Activated CD4-positive, alpha-beta T cell treated with anti-CD3 and anti-CD28 coated beads, Interleukin-2, amount 10 ng/mL, durations not matched to agents 7 days and 5 days (primary cell): ENCODE measurements at regions not wholly inside any gene's neighbourhood (a gene's known extent, or its start where the extent isn't known, plus 50 kb on each side); places are given as distances from the start of the nearest gene placed in this dataset.

Experiments used
- CTCF ChIA-PET: fragments of 350-600 bp; sonication (Branson Sonifier 250); formaldehyde crosslinking; loops from one replicate; lab custom pipeline; 2021; ENCODE audit warnings: antibody characterized with exemption; lab: Charles Lee
- POLR2A ChIA-PET: fragments of 350-600 bp; sonication (Branson Sonifier 250); formaldehyde crosslinking; loops from one replicate; lab custom pipeline; 2021; ENCODE audit warnings: antibody characterized with exemption; lab: Charles Lee
- DNase-seq: peaks from one replicate; pipeline ENCODE4 v3.0.0-alpha.2; 2020
- H3K27ac Mint-ChIP-seq: one replicate; pipeline ENCODE4 v1.8.0; 2021; ENCODE audit warnings: mild to moderate bottlenecking, moderate library complexity, mixed read lengths
- H3K27me3 Mint-ChIP-seq: one replicate; pipeline ENCODE4 v1.8.0; 2021; ENCODE audit warnings: mixed read lengths
- H3K36me3 Mint-ChIP-seq: one replicate; pipeline ENCODE4 v1.8.0; 2021; ENCODE audit warnings: low read depth, mixed read lengths
- H3K4me1 Mint-ChIP-seq: one replicate; pipeline ENCODE4 v1.8.0; 2021; ENCODE audit warnings: mixed read lengths
- H3K4me3 Mint-ChIP-seq: one replicate; pipeline ENCODE4 v1.8.0; 2021; ENCODE audit warnings: mild to moderate bottlenecking, moderate library complexity, mixed read lengths
- H3K9me3 Mint-ChIP-seq: one replicate; pipeline ENCODE4 v1.8.0; 2021; ENCODE audit warnings: mixed read lengths

- ChIA-PET CTCF (no interaction called here), POLR2A (no interaction called here)
- Mint-ChIP-seq H3K27ac (no peak overlapping the region), H3K4me3 (no peak overlapping the region), H3K9me3 (no peaks in the 10 kb centered on the region), H3K36me3 (no peaks in the 10 kb centered on the region), H3K27me3 (no peaks in the 10 kb centered on the region), H3K4me1 (no peaks in the 10 kb centered on the region)
- no peak for DNase-seq
These were observed 240.0 kb downstream of the AACS start for GRCh38 chr12:125305231-125305630.

DNA sequence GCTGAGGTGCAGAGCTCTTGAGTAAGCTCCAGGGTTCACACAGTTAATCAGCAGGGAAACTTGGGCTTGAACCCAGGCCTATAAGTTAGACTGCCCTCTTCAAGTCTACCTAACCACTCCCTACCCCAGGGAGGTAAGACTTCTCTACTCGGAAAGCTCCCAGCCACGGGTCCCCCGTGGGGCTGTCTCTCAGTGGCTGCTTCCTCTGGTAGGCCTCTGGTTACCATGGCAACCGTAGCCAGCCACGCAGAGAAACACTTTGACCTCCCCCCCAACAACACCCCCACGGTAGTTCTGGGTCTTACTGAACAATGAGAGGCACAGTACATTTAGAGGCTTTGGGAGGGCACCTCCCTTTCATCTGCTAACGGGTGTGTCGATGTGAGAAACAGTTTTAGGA lies 245.2 kb downstream of the AACS start:
- Mint-ChIP-seq H3K27me3 (no peaks in the 10 kb centered on the region), H3K27ac (no peak overlapping the region), H3K4me1 (no peaks in the 10 kb centered on the region), H3K9me3 (no peaks in the 10 kb centered on the region), H3K36me3 (no peaks in the 10 kb centered on the region), H3K4me3 (no peak overlapping the region)
- no peak for DNase-seq
- ChIA-PET POLR2A (no interaction called here), CTCF (no interaction called here)

DNA sequence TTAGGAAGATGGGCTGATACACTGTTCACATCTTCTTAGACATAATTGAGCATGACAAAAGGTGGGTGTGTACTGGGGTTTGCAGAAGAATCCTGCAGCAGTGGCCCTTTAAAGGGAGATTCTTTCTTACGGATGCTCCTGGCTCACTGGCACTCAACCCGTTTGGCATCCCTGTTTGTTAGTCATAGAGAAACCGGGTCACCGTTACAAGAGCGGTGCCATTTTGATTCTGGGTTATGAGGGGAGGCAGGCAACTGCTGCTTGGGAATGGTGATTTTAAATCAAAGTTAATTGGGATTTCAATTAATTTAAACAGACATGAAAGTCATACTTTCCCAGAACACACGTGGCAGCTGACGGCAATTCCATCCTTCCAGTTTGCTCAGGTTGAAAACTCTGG lies 245.8 kb downstream of the AACS start:
- ChIA-PET POLR2A (no interaction called here), CTCF (no interaction called here)
- no peak for DNase-seq
- no peak overlapping the region for H3K4me3 Mint-ChIP-seq
- no peak overlapping the region for H3K27ac Mint-ChIP-seq
- no peaks in the 10 kb centered on the region for H3K36me3 Mint-ChIP-seq
- no peaks in the 10 kb centered on the region for H3K4me1 Mint-ChIP-seq
- no peaks in the 10 kb centered on the region for H3K9me3 Mint-ChIP-seq
- H3K27me3 Mint-ChIP-seq, result no peaks in the 10 kb centered on the region

- H3K27ac Mint-ChIP-seq, result no peak overlapping the region
- H3K4me1 Mint-ChIP-seq, result no peaks in the 10 kb centered on the region
- no peak overlapping the region for H3K4me3 Mint-ChIP-seq
- POLR2A ChIA-PET, result no interaction called here
- no peaks in the 10 kb centered on the region for H3K36me3 Mint-ChIP-seq
- no peaks in the 10 kb centered on the region for H3K9me3 Mint-ChIP-seq
- no peaks in the 10 kb centered on the region for H3K27me3 Mint-ChIP-seq
- CTCF ChIA-PET, result no interaction called here
- DNase-seq, result no peak
These were observed 247.2 kb downstream of the AACS start for GRCh38 chr12:125312471-125312870.

DNA sequence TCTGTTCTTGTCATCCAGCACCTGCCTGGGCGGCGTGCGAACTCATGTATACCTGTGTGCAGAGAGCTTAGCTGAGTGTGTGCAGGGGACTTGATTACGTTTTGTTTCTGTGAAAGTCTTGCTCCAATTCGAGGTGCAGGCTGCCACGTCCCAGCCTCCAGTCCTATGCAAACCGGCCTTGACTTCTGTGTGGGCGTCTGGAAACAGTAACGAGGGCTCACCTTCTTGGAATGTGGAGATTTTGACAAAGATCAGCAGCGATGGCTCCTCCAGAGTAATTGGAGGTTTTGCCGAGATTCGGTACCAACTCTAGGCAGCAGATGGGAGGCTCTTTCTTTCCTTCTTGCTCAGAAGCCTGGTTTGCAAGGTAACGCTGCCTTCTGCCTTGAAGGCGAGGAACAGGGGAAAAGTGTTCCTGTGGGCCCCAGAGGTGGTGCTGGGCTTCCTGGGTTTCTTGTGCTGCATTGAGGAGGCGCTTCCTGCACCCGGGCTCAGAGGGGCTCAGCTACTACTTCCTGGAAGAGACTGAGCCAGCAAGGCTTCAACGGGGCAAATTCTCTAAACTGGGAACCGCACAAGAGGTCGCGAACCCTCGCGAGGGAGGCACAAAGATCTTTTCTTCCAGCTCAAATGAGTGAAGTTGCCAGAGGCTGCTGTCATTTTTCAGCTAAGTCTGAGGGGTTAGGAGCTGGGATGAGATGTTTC lies 249.0 kb downstream of the AACS start:
- no peak for DNase-seq
- Mint-ChIP-seq H3K27ac (no peak overlapping the region), H3K9me3 (no peaks in the 10 kb centered on the region), H3K36me3 (no peaks in the 10 kb centered on the region), H3K4me1 (no peaks in the 10 kb centered on the region), H3K27me3 (no peaks in the 10 kb centered on the region), H3K4me3 (no peak overlapping the region)
- ChIA-PET CTCF (no interaction called here), POLR2A (no interaction called here)

DNA sequence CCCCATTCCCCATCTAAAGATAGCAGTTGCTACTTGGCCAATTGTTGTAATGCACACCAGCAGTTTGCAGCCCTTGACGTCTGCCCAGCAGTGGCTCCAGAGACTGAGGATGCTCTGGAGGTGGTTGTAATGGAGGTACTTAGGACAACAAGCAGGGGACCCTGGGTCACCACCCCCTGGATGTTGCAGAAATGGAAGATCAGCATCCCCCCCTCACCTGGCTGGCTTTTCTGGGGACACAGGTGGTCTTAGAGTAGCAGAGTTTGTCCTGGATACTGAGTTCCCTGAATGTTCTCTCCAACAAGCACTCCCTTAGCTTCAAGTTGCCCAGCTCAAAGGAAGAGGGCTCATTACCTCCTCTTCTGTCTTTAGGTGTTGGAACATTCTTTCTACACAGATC lies 250.5 kb downstream of the AACS start:
- ChIA-PET CTCF (no interaction called here), POLR2A (no interaction called here)
- no peaks in the 10 kb centered on the region for H3K27me3 Mint-ChIP-seq
- no peaks in the 10 kb centered on the region for H3K36me3 Mint-ChIP-seq
- no peak overlapping the region for H3K27ac Mint-ChIP-seq
- no peak for DNase-seq
- H3K9me3 Mint-ChIP-seq, result no peaks in the 10 kb centered on the region
- H3K4me3 Mint-ChIP-seq, result no peak overlapping the region
- no peaks in the 10 kb centered on the region for H3K4me1 Mint-ChIP-seq

DNA sequence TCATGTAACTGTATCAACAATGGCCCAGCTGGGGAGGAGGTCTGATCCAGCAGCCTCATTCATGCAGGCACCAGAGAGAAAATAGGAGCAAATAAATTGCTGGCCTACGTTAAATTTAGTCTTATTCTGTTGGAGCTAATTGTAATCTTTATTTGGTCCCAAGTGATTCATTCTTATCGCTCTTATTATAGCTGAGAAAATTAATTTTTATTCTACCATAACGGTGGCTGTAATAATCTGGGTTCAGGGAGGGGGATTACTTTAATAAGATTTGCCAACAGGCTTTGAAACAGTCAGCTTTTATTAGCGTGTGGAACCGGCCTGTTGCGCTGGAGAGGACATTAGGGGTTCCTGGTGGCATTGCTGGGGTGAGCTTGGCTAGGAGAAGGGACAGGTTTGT lies 254.9 kb downstream of the AACS start:
- no peaks in the 10 kb centered on the region for H3K4me1 Mint-ChIP-seq
- no peaks in the 10 kb centered on the region for H3K27me3 Mint-ChIP-seq
- DNase-seq, result no peak
- H3K9me3 Mint-ChIP-seq, result no peaks in the 10 kb centered on the region
- H3K4me3 Mint-ChIP-seq, result no peak overlapping the region
- CTCF ChIA-PET, result no interaction called here
- H3K36me3 Mint-ChIP-seq, result no peaks in the 10 kb centered on the region
- H3K27ac Mint-ChIP-seq, result no peak overlapping the region
- POLR2A ChIA-PET, result no interaction called here

- Mint-ChIP-seq H3K36me3 (no peaks in the 10 kb centered on the region), H3K4me3 (no peak overlapping the region), H3K4me1 (no peaks in the 10 kb centered on the region), H3K9me3 (no peaks in the 10 kb centered on the region), H3K27ac (no peak overlapping the region), H3K27me3 (peaks cover 7% of the 10 kb centered on the region)
- DNase-seq, result no peak
- CTCF ChIA-PET, result no interaction called here
- POLR2A ChIA-PET, result no interaction called here
These were observed 259.7 kb downstream of the AACS start for GRCh38 chr12:125324861-125325490.

- ChIA-PET CTCF (no interaction called here), POLR2A (no interaction called here)
- Mint-ChIP-seq H3K27me3 (peaks cover 21% of the 10 kb centered on the region), H3K27ac (no peak overlapping the region), H3K36me3 (no peaks in the 10 kb centered on the region), H3K9me3 (no peaks in the 10 kb centered on the region), H3K4me3 (no peak overlapping the region), H3K4me1 (no peaks in the 10 kb centered on the region)
- DNase-seq, result no peak
These were observed 264.2 kb downstream of the AACS start for GRCh38 chr12:125329239-125330102.

DNA sequence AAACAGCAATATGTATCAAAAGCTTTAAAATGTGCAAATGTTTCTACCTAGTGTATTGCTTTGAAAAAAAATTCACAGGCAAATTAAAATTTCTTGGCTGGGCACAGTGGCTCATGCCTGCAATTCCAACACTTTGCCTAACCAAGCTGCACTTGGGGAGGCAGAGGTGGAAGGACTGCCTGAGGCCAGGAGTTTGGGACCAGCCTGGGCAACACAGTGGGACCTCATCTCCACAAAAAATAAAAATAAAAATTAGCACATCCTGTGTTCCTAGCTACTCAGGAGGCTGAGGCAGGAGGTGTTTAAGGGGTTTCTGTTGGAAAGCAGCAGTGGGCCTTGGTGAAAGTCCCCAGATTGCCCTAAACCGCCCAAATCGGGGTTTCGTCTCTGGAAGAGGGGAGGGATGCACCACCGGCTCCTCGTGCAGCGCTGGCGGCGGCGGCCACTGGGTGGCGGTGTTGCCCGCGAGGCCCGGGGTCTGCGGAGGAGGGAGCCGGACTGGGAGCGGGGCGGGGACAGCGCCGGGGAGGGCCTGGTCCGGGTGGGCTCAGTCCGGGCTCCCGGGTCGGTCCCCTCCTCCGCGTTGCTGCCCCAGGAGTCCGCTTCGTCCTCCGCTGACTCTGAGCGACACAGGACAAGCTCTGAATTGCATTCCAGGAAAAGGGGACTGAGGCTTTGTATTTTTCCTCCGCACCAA lies 265.6 kb downstream of the AACS start:
- DNase-seq, result peak; percentile 48
- Mint-ChIP-seq H3K27me3 (peaks cover 24% of the 10 kb centered on the region), H3K27ac (no peak overlapping the region), H3K4me3 (no peak overlapping the region), H3K36me3 (no peaks in the 10 kb centered on the region), H3K4me1 (no peaks in the 10 kb centered on the region), H3K9me3 (no peaks in the 10 kb centered on the region)
- CTCF ChIA-PET, result interaction anchor here (1.1 kb wide), 1 partner anchor 52 kb away, joined by 3 read pairs; no protein-coding TSS in a partner anchor
- POLR2A ChIA-PET, result no interaction called here

DNA sequence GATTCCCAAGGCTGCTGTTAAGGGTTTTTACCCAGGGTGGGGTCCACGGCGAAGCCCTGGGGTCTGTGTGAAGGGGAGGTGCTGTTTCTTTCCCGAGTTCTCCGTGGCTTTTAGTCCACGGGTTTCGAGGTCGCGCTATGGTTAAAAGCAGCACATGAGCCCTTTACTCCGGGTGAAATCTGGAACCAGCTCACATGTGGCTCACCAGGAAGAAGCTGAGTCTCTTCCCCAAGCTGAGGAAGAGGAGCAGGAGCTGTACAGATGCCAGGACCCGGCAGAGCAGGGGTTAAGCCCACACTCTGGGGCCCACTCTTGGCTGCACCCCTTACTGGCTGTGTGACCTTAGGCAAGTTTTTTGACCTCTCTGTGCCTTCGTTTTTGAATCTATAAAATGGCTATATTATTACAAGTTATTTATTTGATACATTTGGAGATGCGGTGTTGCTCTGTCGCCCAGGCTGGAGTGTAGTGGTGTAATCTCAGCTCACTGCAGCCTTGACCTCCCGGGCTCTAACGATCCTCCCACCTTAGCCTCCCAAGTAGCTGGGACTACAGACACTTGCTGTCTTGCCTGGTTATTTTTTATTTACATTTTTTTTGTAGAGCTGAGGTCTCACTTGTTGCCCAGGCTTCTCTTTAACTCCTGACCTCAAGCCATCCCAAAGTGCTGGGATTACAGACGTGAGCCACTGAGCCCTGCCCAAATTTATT lies 266.3 kb downstream of the AACS start:
- DNase-seq, result no peak
- no peaks in the 10 kb centered on the region for H3K9me3 Mint-ChIP-seq
- H3K4me1 Mint-ChIP-seq, result no peaks in the 10 kb centered on the region
- H3K27ac Mint-ChIP-seq, result no peak overlapping the region
- CTCF ChIA-PET, result interaction anchor here (1.1 to 1.2 kb wide), 2 partner anchors 9 to 52 kb away, joined by 3 read pairs; no protein-coding TSS in a partner anchor
- H3K4me3 Mint-ChIP-seq, result no peak overlapping the region
- H3K27me3 Mint-ChIP-seq, result peaks cover 24% of the 10 kb centered on the region
- H3K36me3 Mint-ChIP-seq, result no peaks in the 10 kb centered on the region
- POLR2A ChIA-PET, result interaction anchor here (0.6 kb wide), 1 partner anchor 8 kb away, joined by 3 read pairs; no protein-coding TSS in a partner anchor

DNA sequence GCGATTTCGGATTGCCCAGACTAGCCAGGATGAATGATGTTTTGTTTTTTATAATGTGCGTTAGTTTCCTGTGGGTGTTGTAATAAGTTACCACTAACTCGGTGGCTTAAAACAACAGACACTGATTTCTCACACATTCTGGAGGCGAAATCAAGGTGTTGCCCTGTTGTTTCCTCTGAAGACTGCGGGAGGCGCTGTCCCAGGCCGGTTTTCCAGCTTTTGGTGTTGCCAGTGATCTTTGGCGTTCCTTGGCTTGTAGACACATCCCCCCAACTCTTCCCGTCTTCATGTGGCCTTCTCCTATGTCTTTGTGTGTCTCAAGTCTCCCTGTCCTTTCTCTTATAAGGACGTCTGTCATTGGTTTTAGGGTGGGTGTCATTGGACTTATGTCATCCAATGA lies 267.7 kb downstream of the AACS start:
- no peaks in the 10 kb centered on the region for H3K36me3 Mint-ChIP-seq
- H3K4me3 Mint-ChIP-seq, result no peak overlapping the region
- H3K27ac Mint-ChIP-seq, result no peak overlapping the region
- no peak for DNase-seq
- peaks cover 25% of the 10 kb centered on the region for H3K27me3 Mint-ChIP-seq
- H3K9me3 Mint-ChIP-seq, result no peaks in the 10 kb centered on the region
- CTCF ChIA-PET, result no interaction called here
- no peaks in the 10 kb centered on the region for H3K4me1 Mint-ChIP-seq
- POLR2A ChIA-PET, result no interaction called here
